HFF-Myc (cell line): ENCODE measurements at regions not wholly inside any gene's neighbourhood (a gene's known extent, or its start where the extent isn't known, plus 50 kb on each side); places are given as distances from the start of the nearest gene placed in this dataset.
"Not testable (repeated sequence)": the region's sequence is repeated elsewhere in the genome, so short reads cannot be mapped to it uniquely, and the experiment has no call there.

ENCODE experiments used
- DNase-seq: peaks from one replicate; pipeline ENCODE4 v3.0.0-alpha.2; 2011; ENCODE audit warnings: low read depth; ENCODE audit errors: extremely low read depth
- H3K4me3 ChIP-seq: replicated peaks from 2 replicates; pipeline ENCODE4 v1.5.1; 2011; ENCODE audit warnings: low read depth, mild to moderate bottlenecking, control low read depth, low read length
- CTCF ChIP-seq: IDR thresholded peaks from 2 replicates; pipeline ENCODE4 v1.5.1; 2012; ENCODE audit warnings: mild to moderate bottlenecking, low read depth, low read length, control low read depth; ENCODE audit errors: missing control alignments

GRCh38 chr19:32063601-32064000 lies 281.8 kb upstream of the ZNF507 start:
- no peak for TF ChIP-seq CTCF
- no peak for DNase-seq
- H3K4me3 ChIP-seq, result no peak overlapping the region

GRCh38 chr19:32066056-32066455 lies 279.4 kb upstream of the ZNF507 start:
- no peak for DNase-seq
- no peak overlapping the region for H3K4me3 ChIP-seq
- no peak for TF ChIP-seq CTCF

GRCh38 chr19:32067685-32068084 lies 277.7 kb upstream of the ZNF507 start:
- DNase-seq, result no peak
- TF ChIP-seq CTCF, result no peak
- H3K4me3 ChIP-seq, result no peak overlapping the region

GRCh38 chr19:32068793-32069192 lies 276.6 kb upstream of the ZNF507 start:
- no peak for DNase-seq
- no peak for TF ChIP-seq CTCF
- H3K4me3 ChIP-seq, result no peak overlapping the region

GRCh38 chr19:32070101-32070500 lies 275.3 kb upstream of the ZNF507 start:
- TF ChIP-seq CTCF, result no peak
- H3K4me3 ChIP-seq, result no peak overlapping the region
- DNase-seq, result no peak

GRCh38 chr19:32082028-32082427 lies 263.4 kb upstream of the ZNF507 start:
- no peak overlapping the region for H3K4me3 ChIP-seq
- TF ChIP-seq CTCF, result no peak
- DNase-seq, result no peak

- H3K4me3 ChIP-seq, DNase-seq: not testable (repeated sequence)
Observed at GRCh38 chr19:32084756-32085363, 260.6 kb upstream of the ZNF507 start.
